CD4-positive, alpha-beta T cell treated with Interleukin-4 for 4 hours (primary cell): ENCODE measurements at regions not wholly inside any gene's neighbourhood (a gene's known extent, or its start where the extent isn't known, plus 50 kb on each side); places are given as distances from the start of the nearest gene placed in this dataset.
"Not testable (repeated sequence)": the region's sequence is repeated elsewhere in the genome, so short reads cannot be mapped to it uniquely, and the experiment has no call there.

Experiments
- DNase-seq: peaks from one replicate; pipeline ENCODE4 v3.0.0-alpha.2; 2020

GRCh38 chr5:99878830-99879229 is 656.3 kb upstream of the FAM174A start:
- DNase-seq: no peak

DNA sequence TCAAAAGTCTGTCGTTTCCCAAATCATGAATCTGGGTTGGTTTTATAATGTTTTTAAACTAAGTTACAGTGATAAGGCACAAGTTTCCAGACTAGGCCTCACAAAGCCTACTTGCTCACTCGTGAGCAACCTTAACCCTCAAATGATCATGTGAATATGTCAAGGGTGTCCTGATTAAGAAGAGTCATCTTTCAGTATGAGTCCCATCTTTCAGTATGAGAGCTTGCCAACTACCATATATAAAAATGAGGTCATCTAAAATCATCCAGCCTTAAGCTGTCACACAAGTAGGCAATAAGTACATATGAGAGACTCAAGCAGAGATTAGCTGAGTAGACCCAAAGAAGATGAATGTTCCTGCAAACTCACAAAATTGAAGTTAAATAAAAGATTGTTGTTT is 668.4 kb upstream of the FAM174A start:
- DNase-seq: no peak

GRCh38 chr5:99865159-99865558 is 670.0 kb upstream of the FAM174A start:
- no peak for DNase-seq

DNA sequence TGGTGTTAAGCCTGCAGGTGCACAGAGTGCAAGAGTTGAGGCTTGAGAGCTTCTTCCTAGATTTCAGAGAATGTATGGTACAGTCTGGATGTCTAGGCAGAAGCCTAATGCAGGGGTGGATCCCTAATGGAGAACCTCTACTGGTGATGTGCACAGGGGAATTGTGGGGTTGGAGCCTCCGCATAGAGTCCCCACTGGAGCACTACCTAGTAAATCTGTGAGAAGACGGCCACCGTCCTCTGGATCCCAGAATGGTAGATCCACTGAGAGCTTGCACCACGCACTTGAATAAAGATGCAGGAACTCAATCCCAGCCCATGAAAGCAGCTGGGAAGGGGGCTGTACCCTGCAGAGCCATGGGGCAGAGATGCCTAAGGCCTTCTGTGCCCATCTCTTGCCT is 699.4 kb upstream of the FAM174A start:
- DNase-seq: no peak

DNA sequence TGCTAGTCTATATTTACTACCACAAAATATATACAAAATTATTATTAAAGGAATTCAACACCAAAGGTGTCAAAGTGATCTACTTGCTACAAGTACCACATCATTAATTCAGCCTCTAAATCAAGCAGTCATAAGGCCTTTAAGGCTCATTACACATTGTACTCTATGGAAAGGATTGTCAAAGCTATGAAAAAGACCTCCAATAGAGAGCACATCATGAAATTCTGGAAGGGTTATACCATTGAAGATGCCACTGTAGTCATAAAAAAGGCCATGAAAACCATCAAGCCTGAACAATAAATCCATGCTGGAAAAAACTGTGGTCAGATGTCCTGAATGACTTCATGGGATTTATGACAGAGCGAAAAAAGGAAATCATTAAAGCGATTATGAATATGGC is 708.0 kb upstream of the FAM174A start:
- no peak for DNase-seq

GRCh38 chr5:99817796-99818195 is 717.4 kb upstream of the FAM174A start:
- DNase-seq: no peak

GRCh38 chr5:99814321-99815063 is 720.7 kb upstream of the FAM174A start:
- no peak for DNase-seq

DNA sequence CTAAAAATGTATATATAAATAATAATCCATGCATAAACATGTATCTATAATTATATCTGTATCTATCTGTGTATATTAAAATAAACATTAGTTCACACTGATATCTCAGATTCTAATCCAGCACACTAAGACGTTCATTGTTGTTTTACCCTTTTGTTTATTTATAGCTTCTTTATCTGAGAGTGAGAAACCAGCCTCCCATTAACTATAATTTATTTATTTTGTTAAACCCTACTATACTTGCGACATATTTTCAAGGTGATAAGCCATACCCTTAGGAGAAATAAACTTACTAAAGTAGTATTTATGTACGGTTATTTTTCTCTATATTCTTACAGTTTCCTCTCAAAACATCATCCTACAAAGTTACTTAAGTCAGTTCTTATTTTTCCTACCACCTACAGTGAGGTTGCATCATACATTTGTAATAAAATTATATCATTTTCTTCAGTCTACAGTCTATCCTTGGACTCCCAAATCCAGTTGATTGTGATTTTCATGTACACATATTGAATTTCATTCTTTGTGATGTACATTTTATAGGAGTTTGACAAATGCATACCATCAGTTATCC is 726.4 kb upstream of the FAM174A start:
- no peak for DNase-seq

- DNase-seq: no peak
Measured at GRCh38 chr5:99807346-99807745, 727.8 kb upstream of the FAM174A start.

- DNase-seq: no peak
Measured at GRCh38 chr5:99795031-99795430, 740.1 kb upstream of the FAM174A start.

- DNase-seq: no peak
Measured at GRCh38 chr5:99788482-99788881, 746.7 kb upstream of the FAM174A start.

DNA sequence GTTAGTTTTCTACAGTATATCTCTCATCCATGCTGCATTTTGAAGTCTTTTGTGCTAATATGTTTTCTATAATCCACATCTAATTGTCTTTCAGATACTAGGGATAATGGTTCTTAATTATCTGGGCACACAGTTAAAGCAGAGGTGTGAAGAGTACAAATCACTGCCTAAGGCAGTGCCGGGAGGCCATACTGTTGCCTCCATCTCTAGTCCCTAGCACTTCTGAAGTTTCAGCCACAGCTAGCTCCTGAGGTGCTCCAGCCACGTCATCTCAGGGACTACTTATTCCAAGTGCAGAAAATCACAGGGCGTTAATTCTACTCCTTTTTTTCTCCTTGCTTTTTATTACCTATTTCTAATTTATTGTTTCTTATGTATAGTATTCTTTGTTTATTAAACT is 760.0 kb upstream of the FAM174A start:
- DNase-seq: no peak

- DNase-seq: no peak
Measured at GRCh38 chr5:99773290-99773689, 761.9 kb upstream of the FAM174A start.

DNA sequence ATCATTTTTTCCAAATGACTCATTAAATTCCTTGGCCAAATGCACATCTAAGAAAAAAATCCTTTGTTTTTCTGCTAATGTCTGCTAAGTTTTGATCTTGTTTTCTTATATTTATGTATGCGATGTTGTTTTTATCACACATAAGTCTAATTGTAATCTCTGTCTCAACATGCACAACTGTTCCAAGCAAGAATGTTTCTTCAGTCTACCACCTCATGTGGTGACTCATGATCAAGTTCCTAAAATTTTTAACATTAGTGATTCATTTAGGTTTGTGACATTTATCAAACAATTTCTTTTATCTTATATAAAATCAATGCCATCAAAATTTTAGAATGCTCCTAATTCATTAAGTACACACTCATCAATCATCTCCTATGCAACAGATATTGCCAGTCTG is 763.9 kb upstream of the FAM174A start:
- no peak for DNase-seq

DNA sequence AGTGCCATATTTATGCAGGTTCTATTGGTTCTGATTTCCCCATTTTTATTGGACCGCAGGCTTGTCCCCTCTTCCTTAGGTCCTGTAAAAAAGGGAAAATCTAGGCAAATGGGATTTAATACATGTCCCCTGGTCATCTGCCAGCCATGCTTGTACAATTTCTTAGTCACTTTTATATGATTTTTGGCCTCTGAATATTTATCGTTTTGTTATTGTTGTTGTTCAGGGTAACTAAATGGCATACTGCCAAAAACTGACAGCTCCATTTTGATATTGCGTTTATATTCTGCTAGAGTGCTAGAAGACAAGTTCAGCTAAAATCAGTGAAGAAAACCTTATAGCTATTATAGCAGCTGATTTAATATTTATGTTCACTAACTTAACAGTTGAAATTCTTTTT is 770.2 kb upstream of the FAM174A start:
- no peak for DNase-seq

GRCh38 chr5:99763021-99763774 is 772.0 kb upstream of the FAM174A start:
- DNase-seq: no peak

DNA sequence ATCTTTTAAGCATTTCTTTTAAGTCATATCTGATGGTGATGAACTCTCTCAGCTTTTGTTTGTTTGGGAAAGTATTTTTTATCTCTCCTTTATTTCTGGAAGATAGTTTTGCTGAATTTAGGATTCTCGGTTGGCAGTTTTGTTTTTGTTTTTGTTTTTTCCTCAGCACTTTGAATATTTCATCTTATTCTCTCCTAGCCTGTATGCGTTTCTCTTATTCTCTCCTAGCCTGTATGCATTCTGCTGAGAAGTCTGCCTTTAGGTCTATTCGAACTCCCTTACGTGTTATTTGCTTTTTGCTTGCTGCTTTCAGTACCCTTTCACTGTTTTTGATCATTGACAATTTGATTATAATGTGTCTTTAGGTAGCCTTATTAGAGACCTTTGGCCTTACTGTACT is 787.8 kb upstream of the FAM174A start:
- DNase-seq: no peak

DNA sequence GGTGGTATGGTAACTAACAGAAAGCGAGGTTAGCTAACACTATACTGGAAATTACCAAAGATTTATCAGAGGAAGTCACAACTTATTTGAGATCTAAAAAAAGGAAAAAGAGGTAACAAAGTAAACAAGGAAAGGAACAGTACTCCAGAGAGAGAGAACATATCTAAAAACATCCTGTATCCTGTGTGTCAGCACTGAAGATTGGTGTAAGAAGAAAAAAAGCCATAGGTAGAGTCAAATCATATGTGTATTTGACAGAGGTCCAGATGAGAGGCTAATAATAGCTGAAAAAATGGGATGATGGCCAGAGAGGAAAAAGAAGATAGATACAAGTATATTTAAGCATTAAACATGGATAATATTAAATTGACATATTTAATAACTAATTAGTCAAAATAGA is 802.0 kb upstream of the FAM174A start:
- not testable (repeated sequence) for DNase-seq

DNA sequence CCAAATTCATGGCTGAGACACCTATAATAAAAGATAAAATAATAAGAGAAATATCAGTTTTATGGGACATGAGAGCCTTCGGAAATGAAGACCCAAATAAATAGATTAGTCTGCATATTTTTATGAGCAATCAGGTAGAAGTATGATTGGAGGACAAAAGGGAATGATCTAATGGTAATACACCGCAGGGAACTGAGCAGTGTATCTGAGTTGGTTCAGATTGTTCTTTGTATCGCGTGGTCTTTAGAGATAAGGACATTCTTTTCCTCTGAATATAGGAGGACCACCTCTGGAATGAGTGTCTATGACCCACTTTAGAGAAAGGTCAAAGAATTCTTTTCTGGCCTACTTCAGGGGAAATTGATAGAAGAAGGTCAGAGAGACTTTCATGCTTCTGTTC is 801.8 kb upstream of the CHD1 start:
- DNase-seq: not testable (repeated sequence)

GRCh38 chr5:99724732-99725290 is 796.0 kb upstream of the CHD1 start:
- no peak for DNase-seq

DNA sequence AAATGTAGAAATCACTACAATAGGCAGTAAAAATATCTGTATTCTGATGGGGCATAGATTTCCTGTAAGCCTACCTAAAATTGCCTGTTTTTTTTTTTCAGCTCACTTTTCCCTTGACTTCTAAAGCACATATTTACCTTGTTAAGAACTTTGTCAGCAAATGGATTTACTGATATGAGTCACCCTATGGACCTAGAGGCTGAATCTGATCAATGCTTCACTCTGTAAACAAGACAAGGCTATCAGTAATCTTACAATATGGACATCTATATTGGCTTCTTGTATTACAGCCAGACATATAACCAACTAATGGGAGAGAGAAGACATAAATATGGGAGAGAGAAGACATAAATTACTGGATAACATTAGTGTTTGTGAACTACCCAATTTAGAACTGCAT is 792.7 kb upstream of the CHD1 start:
- no peak for DNase-seq

DNA sequence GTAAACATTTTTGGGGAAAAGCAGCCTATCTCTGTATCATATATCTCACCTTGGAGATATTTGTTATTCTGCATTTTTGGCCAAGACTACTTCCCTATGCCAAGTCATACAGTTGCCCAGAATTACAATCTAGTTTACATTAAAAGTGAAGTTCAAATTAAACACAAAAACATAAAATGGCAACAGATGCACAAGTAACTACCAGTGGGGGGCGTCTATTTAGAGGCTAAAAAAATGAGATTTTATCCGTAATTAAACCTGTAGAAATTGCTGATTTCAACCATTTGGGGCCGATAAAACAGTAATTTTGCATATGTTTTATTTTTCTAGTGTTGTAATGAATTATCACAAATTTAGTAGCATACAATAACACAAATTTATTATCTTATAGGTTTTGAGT is 787.1 kb upstream of the CHD1 start:
- DNase-seq: no peak

GRCh38 chr5:99706160-99706559 is 777.4 kb upstream of the CHD1 start:
- no peak for DNase-seq

- DNase-seq: no peak
Measured at GRCh38 chr5:99702565-99702964, 773.8 kb upstream of the CHD1 start.
